Activated CD4-positive, alpha-beta memory T cell treated with anti-CD3 and anti-CD28 coated beads, Interleukin-2, amount 10 ng/mL, durations not matched to agents 7 days and 5 days (primary cell): ENCODE measurements at regions not wholly inside any gene's neighbourhood (a gene's known extent, or its start where the extent isn't known, plus 50 kb on each side); places are given as distances from the start of the nearest gene placed in this dataset.

ENCODE experiments used
- CTCF ChIA-PET: fragments of 350-600 bp; sonication (Branson Sonifier 250); formaldehyde crosslinking; loops from one replicate; lab custom pipeline; 2021; ENCODE audit warnings: antibody characterized with exemption, inconsistent platforms; lab: Charles Lee
- POLR2A ChIA-PET: fragments of 350-600 bp; sonication (Branson Sonifier 250); formaldehyde crosslinking; loops from one replicate; lab custom pipeline; 2021; ENCODE audit warnings: antibody characterized with exemption; lab: Charles Lee
- DNase-seq: peaks from one replicate; pipeline ENCODE4 v3.0.0-alpha.2; 2020
- H3K27ac Mint-ChIP-seq: one replicate; pipeline ENCODE4 v1.8.0; 2021; ENCODE audit warnings: mild to moderate bottlenecking, mixed read lengths
- H3K27me3 Mint-ChIP-seq: one replicate; pipeline ENCODE4 v1.8.0; 2021; ENCODE audit warnings: mixed read lengths
- H3K36me3 Mint-ChIP-seq: one replicate; pipeline ENCODE4 v1.8.0; 2021; ENCODE audit warnings: low read depth, mixed read lengths
- H3K4me1 Mint-ChIP-seq: one replicate; pipeline ENCODE4 v1.8.0; 2021; ENCODE audit warnings: mixed read lengths
- H3K4me3 Mint-ChIP-seq: one replicate; pipeline ENCODE4 v1.8.0; 2021; ENCODE audit warnings: mild to moderate bottlenecking, mixed read lengths
- H3K9me3 Mint-ChIP-seq: one replicate; pipeline ENCODE4 v1.8.0; 2021; ENCODE audit warnings: mixed read lengths

GRCh38 chr12:127205781-127206555, 1061.0 kb upstream of the TMEM132C start:
- ChIA-PET CTCF (no interaction called here), POLR2A (no interaction called here)
- no peaks in the 10 kb centered on the region for H3K4me1 Mint-ChIP-seq
- no peak overlapping the region for H3K4me3 Mint-ChIP-seq
- H3K27ac Mint-ChIP-seq: no peak overlapping the region
- no peaks in the 10 kb centered on the region for H3K27me3 Mint-ChIP-seq
- no peaks in the 10 kb centered on the region for H3K36me3 Mint-ChIP-seq
- H3K9me3 Mint-ChIP-seq: no peaks in the 10 kb centered on the region
- DNase-seq: no peak

DNA sequence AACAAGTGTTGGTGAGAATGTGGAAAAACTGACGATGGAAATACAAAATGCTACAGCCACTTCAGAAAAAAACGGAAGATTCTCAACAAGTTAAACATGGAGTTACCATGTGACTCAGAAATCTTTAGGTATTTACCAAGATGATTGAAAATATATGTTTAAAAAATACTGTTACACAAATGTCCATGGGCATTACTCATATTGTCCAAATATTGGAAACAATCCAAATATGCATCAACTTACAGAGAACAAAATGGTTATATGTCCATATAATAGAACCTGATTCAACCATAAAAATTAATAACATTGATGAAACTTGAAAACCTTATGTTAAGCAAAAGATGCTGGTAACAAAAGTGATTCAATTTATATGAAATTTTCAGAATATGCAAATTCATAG, 1057.7 kb upstream of the TMEM132C start:
- Mint-ChIP-seq H3K4me3 (no peak overlapping the region), H3K36me3 (no peaks in the 10 kb centered on the region), H3K4me1 (no peaks in the 10 kb centered on the region), H3K9me3 (no peaks in the 10 kb centered on the region), H3K27ac (no peak overlapping the region), H3K27me3 (no peaks in the 10 kb centered on the region)
- DNase-seq: no peak
- ChIA-PET CTCF (no interaction called here), POLR2A (no interaction called here)

DNA sequence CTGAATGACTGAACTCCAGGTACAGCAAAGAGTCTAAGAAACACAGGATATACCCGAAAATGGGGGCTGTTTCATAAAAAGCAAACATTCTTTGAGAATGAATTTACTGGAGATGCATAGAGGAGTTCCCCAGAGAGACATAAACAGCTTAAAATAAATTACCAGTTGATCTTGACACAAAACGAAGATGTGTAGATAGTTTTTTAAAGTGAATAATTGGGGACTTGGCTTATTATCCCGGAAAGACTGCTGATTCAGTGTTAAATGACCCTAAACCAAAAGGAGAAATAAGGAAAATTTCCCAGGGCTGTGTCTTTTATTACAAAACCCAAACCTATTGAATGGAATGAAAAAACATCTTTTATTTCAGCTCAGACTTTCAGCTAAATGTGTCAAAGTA, 1052.8 kb upstream of the TMEM132C start:
- ChIA-PET POLR2A (no interaction called here), CTCF (interaction anchor here (0.6 kb wide), 1 partner anchor 162 kb away, joined by 3 read pairs; no protein-coding TSS in a partner anchor)
- no peaks in the 10 kb centered on the region for H3K9me3 Mint-ChIP-seq
- H3K4me1 Mint-ChIP-seq: no peaks in the 10 kb centered on the region
- no peak overlapping the region for H3K4me3 Mint-ChIP-seq
- DNase-seq: no peak
- H3K36me3 Mint-ChIP-seq: no peaks in the 10 kb centered on the region
- no peak overlapping the region for H3K27ac Mint-ChIP-seq
- H3K27me3 Mint-ChIP-seq: no peaks in the 10 kb centered on the region

GRCh38 chr12:127223011-127223410, 1044.0 kb upstream of the TMEM132C start:
- POLR2A ChIA-PET: no interaction called here
- DNase-seq: no peak
- no peak overlapping the region for H3K4me3 Mint-ChIP-seq
- H3K36me3 Mint-ChIP-seq: no peaks in the 10 kb centered on the region
- no peaks in the 10 kb centered on the region for H3K9me3 Mint-ChIP-seq
- H3K27me3 Mint-ChIP-seq: no peaks in the 10 kb centered on the region
- CTCF ChIA-PET: no interaction called here
- no peaks in the 10 kb centered on the region for H3K4me1 Mint-ChIP-seq
- no peak overlapping the region for H3K27ac Mint-ChIP-seq

DNA sequence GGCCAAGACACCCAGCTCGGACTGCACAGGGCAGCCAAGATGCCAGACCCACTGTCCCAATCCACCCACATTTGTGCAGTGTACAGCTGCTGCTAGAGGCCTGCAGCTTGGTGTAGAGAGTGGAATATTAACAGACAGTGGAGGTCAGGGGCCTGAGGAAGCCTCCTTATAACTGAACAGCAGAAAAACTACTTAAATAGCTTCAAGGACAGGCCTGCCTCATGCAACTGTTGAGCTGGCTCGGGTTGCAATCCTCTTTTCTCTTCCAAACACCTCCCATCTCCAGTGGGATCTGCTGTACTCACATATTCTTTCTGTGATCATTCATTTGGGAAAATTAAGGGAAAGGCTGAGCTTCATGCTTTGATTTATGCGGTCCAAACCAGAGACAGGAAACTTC, 1043.2 kb upstream of the TMEM132C start:
- Mint-ChIP-seq H3K27ac (no peak overlapping the region), H3K4me1 (no peaks in the 10 kb centered on the region), H3K4me3 (no peak overlapping the region), H3K9me3 (no peaks in the 10 kb centered on the region), H3K36me3 (no peaks in the 10 kb centered on the region), H3K27me3 (no peaks in the 10 kb centered on the region)
- ChIA-PET POLR2A (no interaction called here), CTCF (no interaction called here)
- no peak for DNase-seq

DNA sequence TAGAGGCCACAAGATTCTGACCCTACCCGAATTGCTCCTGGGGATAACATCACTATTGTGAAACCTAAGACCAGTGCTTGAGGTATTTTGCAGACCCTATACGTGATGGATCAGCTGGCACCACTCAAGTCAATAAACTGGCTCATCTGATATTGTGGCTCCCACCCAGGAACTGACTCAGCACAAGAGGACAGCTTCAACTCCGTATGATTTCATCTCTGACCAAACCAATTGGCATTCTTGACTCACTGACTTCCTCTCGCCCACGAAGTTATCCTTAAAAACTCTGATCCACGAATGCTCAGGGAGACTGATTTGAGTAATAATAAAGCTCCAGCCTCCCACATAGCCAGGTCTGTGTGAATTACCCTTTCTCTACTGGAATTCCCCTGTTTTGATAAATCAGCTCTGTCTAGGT, 1036.1 kb upstream of the TMEM132C start:
- no peak for DNase-seq
- Mint-ChIP-seq H3K27me3 (no peaks in the 10 kb centered on the region), H3K27ac (no peak overlapping the region), H3K9me3 (no peaks in the 10 kb centered on the region), H3K36me3 (no peaks in the 10 kb centered on the region), H3K4me1 (no peaks in the 10 kb centered on the region), H3K4me3 (no peak overlapping the region)
- CTCF ChIA-PET: no interaction called here
- POLR2A ChIA-PET: no interaction called here

GRCh38 chr12:127231371-127231770, 1035.6 kb upstream of the TMEM132C start:
- ChIA-PET CTCF (no interaction called here), POLR2A (no interaction called here)
- H3K27ac Mint-ChIP-seq: no peak overlapping the region

GRCh38 chr12:127233016-127233415, 1034.0 kb upstream of the TMEM132C start:
- Mint-ChIP-seq H3K27me3 (no peaks in the 10 kb centered on the region), H3K27ac (no peak overlapping the region), H3K4me1 (no peaks in the 10 kb centered on the region), H3K4me3 (no peak overlapping the region), H3K9me3 (no peaks in the 10 kb centered on the region), H3K36me3 (no peaks in the 10 kb centered on the region)
- DNase-seq: no peak
- ChIA-PET CTCF (no interaction called here), POLR2A (no interaction called here)

More at GRCh38 chr12:127231371-127231770, 1035.6 kb upstream of the TMEM132C start:
- Mint-ChIP-seq H3K9me3 (no peaks in the 10 kb centered on the region), H3K36me3 (no peaks in the 10 kb centered on the region), H3K27me3 (no peaks in the 10 kb centered on the region), H3K4me3 (no peak overlapping the region), H3K4me1 (no peaks in the 10 kb centered on the region)
- no peak for DNase-seq

DNA sequence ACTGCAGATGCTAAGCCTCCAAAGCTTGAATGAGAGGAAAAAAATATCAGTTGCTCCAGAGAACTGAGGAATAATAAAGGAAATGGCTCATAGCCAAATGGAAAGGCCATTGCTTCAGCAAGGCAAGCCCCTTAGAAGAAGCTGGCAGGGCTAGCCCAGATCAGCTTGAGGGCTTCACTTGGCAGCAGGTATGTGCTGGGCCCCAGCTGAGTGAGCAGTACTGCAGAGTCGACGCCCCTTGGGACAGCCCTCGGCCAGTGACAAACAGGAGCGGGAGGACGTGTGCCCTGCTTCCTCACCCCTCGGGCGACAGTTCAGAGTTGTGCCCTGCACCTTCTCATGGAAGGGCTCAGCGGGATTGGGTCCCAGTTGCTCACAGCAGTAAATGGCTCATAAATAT, 1031.2 kb upstream of the TMEM132C start:
- no peak overlapping the region for H3K4me3 Mint-ChIP-seq
- H3K4me1 Mint-ChIP-seq: no peaks in the 10 kb centered on the region
- no peak overlapping the region for H3K27ac Mint-ChIP-seq
- no peaks in the 10 kb centered on the region for H3K27me3 Mint-ChIP-seq
- DNase-seq: no peak
- POLR2A ChIA-PET: no interaction called here
- no peaks in the 10 kb centered on the region for H3K36me3 Mint-ChIP-seq
- CTCF ChIA-PET: no interaction called here
- H3K9me3 Mint-ChIP-seq: no peaks in the 10 kb centered on the region

- CTCF ChIA-PET: no interaction called here
- Mint-ChIP-seq H3K4me1 (no peaks in the 10 kb centered on the region), H3K4me3 (no peak overlapping the region), H3K27ac (no peak overlapping the region), H3K27me3 (no peaks in the 10 kb centered on the region), H3K9me3 (no peaks in the 10 kb centered on the region), H3K36me3 (no peaks in the 10 kb centered on the region)
- no peak for DNase-seq
- POLR2A ChIA-PET: no interaction called here
Measured at GRCh38 chr12:127236491-127236890, 1030.5 kb upstream of the TMEM132C start.

DNA sequence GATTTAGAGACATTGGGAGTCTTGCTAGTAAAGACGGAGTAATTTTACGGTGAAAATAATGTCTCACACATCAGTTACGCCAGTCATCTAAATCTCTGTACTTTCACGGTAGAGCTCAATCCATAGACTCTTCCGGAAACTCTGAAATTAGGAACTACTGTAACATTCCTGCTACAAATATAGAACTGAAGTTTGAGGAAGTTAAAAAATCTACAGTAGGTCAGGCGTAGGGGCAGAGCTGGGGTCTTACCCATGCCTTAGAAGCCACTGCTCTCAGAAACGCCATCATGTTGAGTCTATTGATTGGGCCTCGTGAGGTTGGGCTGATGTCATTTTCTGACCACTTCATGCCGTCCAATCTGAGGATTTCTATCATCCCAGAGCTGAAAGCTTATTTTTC, 1029.8 kb upstream of the TMEM132C start:
- DNase-seq: no peak
- ChIA-PET POLR2A (no interaction called here), CTCF (no interaction called here)
- Mint-ChIP-seq H3K27ac (no peak overlapping the region), H3K9me3 (peaks cover 2% of the 10 kb centered on the region), H3K36me3 (no peaks in the 10 kb centered on the region), H3K4me1 (no peaks in the 10 kb centered on the region), H3K4me3 (no peak overlapping the region), H3K27me3 (peaks cover 2% of the 10 kb centered on the region)

DNA sequence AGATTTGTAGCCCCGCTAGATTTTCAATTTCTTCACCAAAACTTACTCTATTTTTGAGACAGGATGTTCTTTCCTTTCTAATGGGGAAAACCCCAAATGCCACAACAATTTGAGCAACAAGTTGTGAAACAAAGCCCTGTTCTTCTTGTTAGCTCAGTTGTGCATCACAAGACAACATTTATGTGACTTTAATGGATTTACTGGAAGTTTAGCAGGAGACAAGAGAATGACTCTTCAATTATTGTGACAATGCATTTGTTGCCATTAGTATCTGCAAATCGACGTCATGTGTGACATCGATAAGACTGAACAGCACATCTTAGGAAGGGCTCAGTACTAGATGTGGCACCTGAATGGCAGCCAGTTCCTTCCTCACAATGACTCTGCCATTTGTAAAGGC, 1028.9 kb upstream of the TMEM132C start:
- no peak for DNase-seq
- ChIA-PET POLR2A (no interaction called here), CTCF (no interaction called here)
- H3K36me3 Mint-ChIP-seq: no peaks in the 10 kb centered on the region
- no peak overlapping the region for H3K27ac Mint-ChIP-seq
- H3K9me3 Mint-ChIP-seq: peaks cover 2% of the 10 kb centered on the region
- peaks cover 2% of the 10 kb centered on the region for H3K27me3 Mint-ChIP-seq
- no peaks in the 10 kb centered on the region for H3K4me1 Mint-ChIP-seq
- no peak overlapping the region for H3K4me3 Mint-ChIP-seq

- H3K4me3 Mint-ChIP-seq: no peak overlapping the region
- POLR2A ChIA-PET: no interaction called here
- no peak overlapping the region for H3K27ac Mint-ChIP-seq
- H3K4me1 Mint-ChIP-seq: no peaks in the 10 kb centered on the region
- no peaks in the 10 kb centered on the region for H3K36me3 Mint-ChIP-seq
- peaks cover 2% of the 10 kb centered on the region for H3K9me3 Mint-ChIP-seq
- CTCF ChIA-PET: no interaction called here
- no peak for DNase-seq
- H3K27me3 Mint-ChIP-seq: peaks cover 2% of the 10 kb centered on the region
Measured at GRCh38 chr12:127239781-127240180, 1027.2 kb upstream of the TMEM132C start.

DNA sequence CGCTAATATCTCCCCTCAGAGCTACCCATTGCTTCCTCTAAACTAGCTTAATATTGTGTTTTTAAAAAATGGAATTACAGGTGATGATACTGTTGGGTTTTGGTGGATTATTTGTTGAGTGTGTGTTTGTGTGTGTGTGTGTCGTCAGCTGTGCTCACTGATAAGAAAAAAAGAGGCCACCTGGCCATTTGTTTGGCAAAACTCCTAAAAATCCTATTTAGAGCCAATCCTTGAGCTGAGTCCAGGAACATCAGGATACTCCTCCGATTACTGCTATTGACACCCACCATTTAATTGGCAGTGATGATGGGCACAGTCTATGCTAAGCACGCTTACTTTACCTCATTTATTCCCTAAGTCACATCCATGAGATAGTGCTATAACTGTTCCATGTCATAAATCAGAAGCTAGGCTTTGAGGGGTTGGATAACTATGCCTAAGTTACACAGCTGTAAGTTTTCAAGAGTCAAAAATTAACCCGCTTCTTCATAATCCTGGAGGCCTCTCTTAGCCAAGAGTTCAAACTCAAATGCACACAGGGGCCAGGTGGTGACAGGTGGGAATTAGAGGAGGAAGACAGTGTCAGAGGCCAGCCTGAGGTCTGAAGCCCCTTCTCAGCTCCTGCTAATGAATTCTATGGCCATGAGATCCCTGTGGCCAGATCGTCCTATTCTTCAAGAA, 1026.6 kb upstream of the TMEM132C start:
- Mint-ChIP-seq H3K27me3 (peaks cover 2% of the 10 kb centered on the region), H3K4me1 (no peaks in the 10 kb centered on the region), H3K4me3 (no peak overlapping the region), H3K9me3 (peaks cover 2% of the 10 kb centered on the region), H3K36me3 (no peaks in the 10 kb centered on the region), H3K27ac (no peak overlapping the region)
- ChIA-PET CTCF (no interaction called here), POLR2A (no interaction called here)
- no peak for DNase-seq
